Peyer's patch (tissue), 4 donors: ENCODE measurements at regions not wholly inside any gene's neighbourhood (a gene's known extent, or its start where the extent isn't known, plus 50 kb on each side); places are given as distances from the start of the nearest gene placed in this dataset.

Source experiments
- DNase-seq, 3 donors: peaks; one replicate each; pipeline ENCODE4 v3.0.0-alpha.2; 2017 to 2019
- H3K27ac ChIP-seq, 4 donors: fragments of 200-600 bp; sonication (generic); one replicate each; pipeline ENCODE4 v1.5.1; 2016 to 2019
- H3K27me3 ChIP-seq, 2 donors: fragments of 200-600 bp; sonication (generic); one replicate each; pipeline ENCODE4 v1.5.1; 2019
- H3K36me3 ChIP-seq, 3 donors: fragments of 200-600 bp; sonication (generic); one replicate each; pipeline ENCODE4 v1.5.1; 2016 to 2019
- H3K4me1 ChIP-seq, 4 donors: fragments of 200-600 bp; sonication (generic); one replicate each; pipeline ENCODE4 v1.5.1; 2016 to 2019
- H3K4me3 ChIP-seq, 4 donors: fragments of 200-600 bp; sonication (generic); 1 replicate in 3 of 4; 2 replicates in 1 of 4; pipeline ENCODE4 v1.5.1; 2016 to 2019; ENCODE audit warnings: mild to moderate bottlenecking in 1 of 4
- H3K9me3 ChIP-seq, 4 donors: fragments of 200-600 bp; sonication (generic); one replicate each; pipeline ENCODE4 v1.5.1; 2016 to 2019; ENCODE audit warnings: mild to moderate bottlenecking in 1 of 4
- POLR2A ChIP-seq, 2 donors: fragments of 450-650 bp; IDR thresholded peaks; one replicate each; pipeline ENCODE4 v1.5.1; 2017; ENCODE audit warnings: antibody characterized with exemption in 2 of 2, mild to moderate bottlenecking in 2 of 2, moderate library complexity in 2 of 2
- TF ChIP-seq, protein P1 (sequence below), 6 experiments: fragments of 450-650 bp in 4 of 6; fragments of 200-600 bp in 2 of 6; sonication (generic) in 1 of 6; IDR thresholded peaks; one replicate each; pipeline ENCODE4 v1.5.1; 2017 to 2019; ENCODE audit warnings: antibody characterized with exemption in 6 of 6, mild to moderate bottlenecking in 3 of 6, moderate library complexity in 1 of 6

DNA sequence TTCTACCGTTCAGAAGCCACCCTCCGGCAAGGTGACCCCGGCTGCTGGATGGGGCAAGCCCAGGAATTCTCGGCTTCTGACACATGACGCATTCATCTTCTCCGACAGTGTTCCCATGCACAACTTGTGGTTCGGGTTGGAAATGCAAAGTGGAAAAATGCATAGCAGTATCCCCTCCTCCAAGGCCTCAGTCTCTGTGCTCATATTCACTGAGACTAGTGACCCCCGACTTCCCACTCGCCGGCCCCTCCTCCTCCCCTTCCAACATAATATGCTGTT lies 70.0 kb upstream of the NTM start:
- H3K9me3 ChIP-seq, result no peaks in the 10 kb centered on the region
- H3K4me3 ChIP-seq, result no peak overlapping the region
- no peak for DNase-seq
- H3K4me1 ChIP-seq, result no peaks in the 10 kb centered on the region
- H3K27me3 ChIP-seq, result no peaks in the 10 kb centered on the region
- no peak overlapping the region for H3K27ac ChIP-seq
- no peaks in the 10 kb centered on the region for H3K36me3 ChIP-seq
- TF ChIP-seq POLR2A (IDR thresholded peaks at IDR 0.05), result no peak
- TF ChIP-seq, protein P1, sequence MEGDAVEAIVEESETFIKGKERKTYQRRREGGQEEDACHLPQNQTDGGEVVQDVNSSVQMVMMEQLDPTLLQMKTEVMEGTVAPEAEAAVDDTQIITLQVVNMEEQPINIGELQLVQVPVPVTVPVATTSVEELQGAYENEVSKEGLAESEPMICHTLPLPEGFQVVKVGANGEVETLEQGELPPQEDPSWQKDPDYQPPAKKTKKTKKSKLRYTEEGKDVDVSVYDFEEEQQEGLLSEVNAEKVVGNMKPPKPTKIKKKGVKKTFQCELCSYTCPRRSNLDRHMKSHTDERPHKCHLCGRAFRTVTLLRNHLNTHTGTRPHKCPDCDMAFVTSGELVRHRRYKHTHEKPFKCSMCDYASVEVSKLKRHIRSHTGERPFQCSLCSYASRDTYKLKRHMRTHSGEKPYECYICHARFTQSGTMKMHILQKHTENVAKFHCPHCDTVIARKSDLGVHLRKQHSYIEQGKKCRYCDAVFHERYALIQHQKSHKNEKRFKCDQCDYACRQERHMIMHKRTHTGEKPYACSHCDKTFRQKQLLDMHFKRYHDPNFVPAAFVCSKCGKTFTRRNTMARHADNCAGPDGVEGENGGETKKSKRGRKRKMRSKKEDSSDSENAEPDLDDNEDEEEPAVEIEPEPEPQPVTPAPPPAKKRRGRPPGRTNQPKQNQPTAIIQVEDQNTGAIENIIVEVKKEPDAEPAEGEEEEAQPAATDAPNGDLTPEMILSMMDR (IDR thresholded peaks at IDR 0.05), result no peak

DNA sequence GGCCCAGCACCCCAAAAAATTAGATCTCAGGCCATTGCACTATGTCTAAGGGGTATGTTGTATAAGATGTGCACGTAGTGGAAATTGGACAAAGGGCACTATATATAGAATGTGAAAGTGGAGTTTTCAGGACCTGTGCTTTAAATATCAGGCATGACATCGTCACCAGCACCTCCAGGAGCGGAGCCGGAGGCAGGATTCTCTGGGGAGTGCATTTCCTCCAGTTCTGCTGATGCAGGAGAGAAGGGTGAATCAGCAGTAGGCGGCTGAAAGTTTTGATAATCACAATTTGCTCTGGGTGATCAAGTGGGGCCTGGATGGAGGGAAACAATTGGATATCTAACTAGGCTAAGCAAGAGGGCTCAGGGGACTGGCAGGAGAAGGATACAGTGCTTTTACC lies 69.1 kb upstream of the NTM start:
- no peak overlapping the region for H3K4me3 ChIP-seq
- H3K36me3 ChIP-seq, result no peaks in the 10 kb centered on the region
- H3K27me3 ChIP-seq, result no peaks in the 10 kb centered on the region

DNA sequence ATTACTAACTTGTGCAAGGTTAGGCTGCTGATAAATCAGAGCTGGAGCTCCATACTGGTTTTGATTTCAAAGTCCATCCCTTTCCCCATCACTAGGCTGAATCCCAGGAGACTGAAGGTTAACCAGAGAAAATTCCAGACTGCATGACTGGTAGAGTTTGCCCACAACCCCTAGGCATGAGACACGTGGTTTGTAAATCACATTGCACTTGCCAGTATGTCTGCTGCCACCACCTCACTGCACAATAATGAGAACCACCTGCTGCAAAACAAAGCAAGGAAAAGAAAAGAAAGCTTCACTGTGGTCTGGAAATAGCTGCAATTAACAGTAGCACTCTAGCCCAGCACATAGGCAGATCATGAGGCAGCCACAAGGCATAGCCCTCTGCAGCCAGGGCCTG lies 67.6 kb upstream of the NTM start:
- no peaks in the 10 kb centered on the region for H3K9me3 ChIP-seq

More for the DNA sequence above, 69.1 kb upstream of the NTM start:
- Histone ChIP-seq H3K4me1 (no peaks in the 10 kb centered on the region), H3K27ac (no peak overlapping the region), H3K9me3 (no peaks in the 10 kb centered on the region)
- DNase-seq, result no peak
- TF ChIP-seq, protein P1 (IDR thresholded peaks at IDR 0.05), result no peak

DNA sequence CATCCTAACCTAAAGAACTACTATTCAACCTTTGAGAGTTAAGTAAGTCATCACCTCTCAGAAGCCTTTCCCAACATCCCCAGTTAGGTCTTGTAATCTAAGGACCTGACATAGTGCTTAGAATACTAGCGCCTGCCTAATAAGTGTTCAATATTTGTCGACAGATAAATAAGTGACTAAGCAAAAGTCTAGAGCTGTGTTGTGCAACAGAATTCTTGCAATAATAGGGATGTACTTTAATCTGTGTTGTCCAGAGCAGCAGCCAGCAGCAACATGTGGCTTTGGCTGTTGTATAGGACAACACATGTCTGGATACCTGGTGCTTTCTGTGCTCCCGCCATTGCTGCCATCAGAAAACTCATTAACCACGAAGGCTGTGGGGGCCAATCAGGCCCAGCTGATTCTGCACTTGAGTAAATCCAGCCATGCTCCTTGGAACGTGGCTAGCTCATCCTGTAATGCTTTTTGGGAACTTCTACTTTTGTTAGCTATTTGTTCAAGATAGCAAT lies 66.8 kb upstream of the NTM start:
- no peak overlapping the region for H3K27ac ChIP-seq
- H3K9me3 ChIP-seq, result no peaks in the 10 kb centered on the region
- H3K4me1 ChIP-seq, result no peaks in the 10 kb centered on the region
- H3K36me3 ChIP-seq, result no peaks in the 10 kb centered on the region
- no peak for DNase-seq
- H3K27me3 ChIP-seq, result no peaks in the 10 kb centered on the region
- no peak overlapping the region for H3K4me3 ChIP-seq
- TF ChIP-seq, protein P1 (IDR thresholded peaks at IDR 0.05), result no peak
- no peak for TF ChIP-seq POLR2A (IDR thresholded peaks at IDR 0.05)

More for the DNA sequence above, 67.6 kb upstream of the NTM start:
- H3K4me3 ChIP-seq, result no peak overlapping the region
- no peak for TF ChIP-seq POLR2A (IDR thresholded peaks at IDR 0.05)
- TF ChIP-seq, protein P1 (IDR thresholded peaks at IDR 0.05), result no peak
- no peak overlapping the region for H3K27ac ChIP-seq
- no peak for DNase-seq
- no peaks in the 10 kb centered on the region for H3K27me3 ChIP-seq
- no peaks in the 10 kb centered on the region for H3K4me1 ChIP-seq
- H3K36me3 ChIP-seq, result no peaks in the 10 kb centered on the region

DNA sequence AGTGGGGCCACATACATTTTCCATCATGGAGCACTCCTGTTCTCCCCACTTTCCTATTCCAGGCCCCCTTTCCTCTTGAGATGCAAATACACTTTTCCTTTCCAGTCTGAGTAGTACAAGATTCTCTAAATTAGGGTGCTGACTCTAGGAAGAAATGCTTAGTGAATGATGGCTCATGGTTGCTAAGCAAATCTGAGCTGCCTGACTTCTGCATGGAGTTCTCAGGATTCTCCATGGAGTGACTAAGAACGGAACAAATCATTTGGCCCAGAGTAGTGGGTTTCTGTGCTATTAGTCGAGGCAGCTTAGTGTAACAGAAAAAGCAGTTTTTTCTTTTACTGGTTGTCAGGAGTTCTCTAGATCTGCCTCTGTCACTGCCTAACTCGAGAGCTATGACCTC lies 65.4 kb upstream of the NTM start:
- H3K27ac ChIP-seq, result no peak overlapping the region
- H3K4me3 ChIP-seq, result no peak overlapping the region
- H3K27me3 ChIP-seq, result no peaks in the 10 kb centered on the region
- no peaks in the 10 kb centered on the region for H3K9me3 ChIP-seq
- no peaks in the 10 kb centered on the region for H3K4me1 ChIP-seq
- no peak for DNase-seq
- no peak for TF ChIP-seq POLR2A (IDR thresholded peaks at IDR 0.05)
- TF ChIP-seq, protein P1 (IDR thresholded peaks at IDR 0.05), result no peak
- H3K36me3 ChIP-seq, result no peaks in the 10 kb centered on the region

DNA sequence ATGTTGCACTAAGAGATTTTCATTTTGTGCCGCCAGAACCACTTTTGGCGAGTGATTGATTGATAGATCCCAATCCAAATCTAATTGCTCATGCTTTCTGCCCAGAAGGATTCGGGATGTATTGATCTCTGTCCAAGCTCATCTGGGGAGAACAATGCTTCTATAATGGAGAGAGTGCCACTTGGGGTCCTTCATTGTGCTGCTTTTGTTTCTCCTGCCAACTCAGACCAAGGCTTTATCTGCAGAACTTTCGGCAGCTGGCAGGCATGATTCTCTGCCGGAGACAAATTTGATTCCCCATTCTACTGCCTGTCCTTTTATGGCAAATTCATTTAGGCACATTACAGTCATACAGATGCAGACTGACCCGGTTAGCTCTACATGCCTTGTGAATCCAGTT lies 62.9 kb upstream of the NTM start:
- H3K27me3 ChIP-seq, result no peaks in the 10 kb centered on the region
- no peak overlapping the region for H3K4me3 ChIP-seq
- no peaks in the 10 kb centered on the region for H3K9me3 ChIP-seq
- H3K27ac ChIP-seq, result no peak overlapping the region
- H3K36me3 ChIP-seq, result no peaks in the 10 kb centered on the region
- TF ChIP-seq, protein P1 (IDR thresholded peaks at IDR 0.05), result no peak
- TF ChIP-seq POLR2A (IDR thresholded peaks at IDR 0.05), result no peak
- H3K4me1 ChIP-seq, result no peaks in the 10 kb centered on the region
- no peak for DNase-seq
